ENCODE measurements at regions not wholly inside any gene's neighbourhood (a gene's known extent, or its start where the extent isn't known, plus 50 kb on each side); places are given as distances from the start of the nearest gene placed in this dataset.

- Histone ChIP-seq H3K36me3 (replicated peaks in 1 of 2; ENCODE audit: control insufficient read depth in 2 of 2, insufficient read depth in 2 of 2, low read length in 2 of 2) (no peaks in the 10 kb centered on the region), H3K27me3 (ENCODE audit: control insufficient read depth in 3 of 3, insufficient read depth in 3 of 3, low read depth in 1 of 3, low read length in 3 of 3) (no peaks in the 10 kb centered on the region), H4K8ac (ENCODE audit: low read depth, low read length) (no peak overlapping the region), H3K4ac (ENCODE audit: low read length) (no peak overlapping the region), H3K23ac (ENCODE audit: low read depth, low read length, poor library complexity) (no peak overlapping the region), H3K4me1 (ENCODE audit: control insufficient read depth in 2 of 2, insufficient read depth in 1 of 2, low read depth in 1 of 2, low read length in 2 of 2) (no peaks in the 10 kb centered on the region), H2BK120ac (ENCODE audit: low read depth, low read length) (no peak overlapping the region), H3K4me3 (ENCODE audit: low read length in 2 of 2) (no peak overlapping the region), H3K9ac (ENCODE audit: low read depth, low read length, poor library complexity) (no peak overlapping the region), H3K9me3 (replicated peaks in 1 of 2; ENCODE audit: control insufficient read depth in 2 of 2, insufficient read depth in 1 of 2, low read depth in 1 of 2, low read length in 2 of 2) (no peaks in the 10 kb centered on the region), H3K14ac (ENCODE audit: low read length) (no peak overlapping the region), H2AK5ac (ENCODE audit: low read depth, low read length) (no peak overlapping the region), H3K18ac (ENCODE audit: low read length) (no peak overlapping the region), H4K91ac (ENCODE audit: low read depth, low read length, poor library complexity) (no peak overlapping the region), H3K27ac (replicated peaks; ENCODE audit: low read length) (no peak overlapping the region), H2BK12ac (ENCODE audit: low read length) (no peak overlapping the region), H2BK5ac (ENCODE audit: low read length) (no peak overlapping the region), H2AFZ (ENCODE audit: low read length) (no peak overlapping the region), H3K79me1 (ENCODE audit: low read depth, low read length) (no peaks in the 10 kb centered on the region), H2BK15ac (ENCODE audit: low read length) (no peak overlapping the region), H3K4me2 (ENCODE audit: insufficient read depth, low read length, poor library complexity, severe bottlenecking) (no peak overlapping the region)
- WGBS, 2 donors (ENCODE audit: extremely low coverage in 2 of 2, insufficient read length in 2 of 2, insufficient replicate concordance in 1 of 2): no CpG with 5 or more reads among the region's 2 CpGs
- no peak for DNase-seq (ENCODE audit: low spot score)
These were observed 1283.5 kb upstream of the TENM4 start for GRCh38 chr11:80724366-80724765.

GRCh38 chr11:80722629-80723028 lies 1281.8 kb upstream of the TENM4 start:
- no peaks in the 10 kb centered on the region for H3K9me3 ChIP-seq (replicated peaks in 1 of 2; ENCODE audit: control insufficient read depth in 2 of 2, insufficient read depth in 1 of 2, low read depth in 1 of 2, low read length in 2 of 2)
- H3K27me3 ChIP-seq (ENCODE audit: control insufficient read depth in 3 of 3, insufficient read depth in 3 of 3, low read depth in 1 of 3, low read length in 3 of 3): no peaks in the 10 kb centered on the region

GRCh38 chr11:80720295-80720694 lies 1279.5 kb upstream of the TENM4 start:
- Histone ChIP-seq H3K27me3 (ENCODE audit: control insufficient read depth in 3 of 3, insufficient read depth in 3 of 3, low read depth in 1 of 3, low read length in 3 of 3) (no peaks in the 10 kb centered on the region), H3K36me3 (replicated peaks in 1 of 2; ENCODE audit: control insufficient read depth in 2 of 2, insufficient read depth in 2 of 2, low read length in 2 of 2) (no peaks in the 10 kb centered on the region), H2AK5ac (ENCODE audit: low read depth, low read length) (no peak overlapping the region), H3K9ac (ENCODE audit: low read depth, low read length, poor library complexity) (no peak overlapping the region), H2AFZ (ENCODE audit: low read length) (no peak overlapping the region), H3K4ac (ENCODE audit: low read length) (no peak overlapping the region), H3K4me3 (ENCODE audit: low read length in 2 of 2) (no peak overlapping the region), H4K91ac (ENCODE audit: low read depth, low read length, poor library complexity) (no peak overlapping the region), H2BK5ac (ENCODE audit: low read length) (no peak overlapping the region), H3K23ac (ENCODE audit: low read depth, low read length, poor library complexity) (no peak overlapping the region), H3K9me3 (replicated peaks in 1 of 2; ENCODE audit: control insufficient read depth in 2 of 2, insufficient read depth in 1 of 2, low read depth in 1 of 2, low read length in 2 of 2) (no peaks in the 10 kb centered on the region), H3K79me1 (ENCODE audit: low read depth, low read length) (no peaks in the 10 kb centered on the region), H3K14ac (ENCODE audit: low read length) (no peak overlapping the region), H3K18ac (ENCODE audit: low read length) (no peak overlapping the region), H2BK120ac (ENCODE audit: low read depth, low read length) (no peak overlapping the region), H2BK12ac (ENCODE audit: low read length) (no peak overlapping the region), H2BK15ac (ENCODE audit: low read length) (no peak overlapping the region), H3K4me2 (ENCODE audit: insufficient read depth, low read length, poor library complexity, severe bottlenecking) (no peak overlapping the region), H3K27ac (replicated peaks; ENCODE audit: low read length) (no peak overlapping the region), H4K8ac (ENCODE audit: low read depth, low read length) (no peak overlapping the region), H3K4me1 (ENCODE audit: control insufficient read depth in 2 of 2, insufficient read depth in 1 of 2, low read depth in 1 of 2, low read length in 2 of 2) (no peaks in the 10 kb centered on the region)
- no peak for DNase-seq (ENCODE audit: low spot score)
- WGBS, 2 donors (ENCODE audit: extremely low coverage in 2 of 2, insufficient read length in 2 of 2, insufficient replicate concordance in 1 of 2): no CpG with 5 or more reads among the region's 4 CpGs

More at GRCh38 chr11:80722629-80723028, 1281.8 kb upstream of the TENM4 start:
- no peak overlapping the region for H2AK5ac ChIP-seq (ENCODE audit: low read depth, low read length)
- H2BK15ac ChIP-seq (ENCODE audit: low read length): no peak overlapping the region
- H3K79me1 ChIP-seq (ENCODE audit: low read depth, low read length): no peaks in the 10 kb centered on the region
- H3K18ac ChIP-seq (ENCODE audit: low read length): no peak overlapping the region
- H3K36me3 ChIP-seq (replicated peaks in 1 of 2; ENCODE audit: control insufficient read depth in 2 of 2, insufficient read depth in 2 of 2, low read length in 2 of 2): no peaks in the 10 kb centered on the region
- H3K4me3 ChIP-seq (ENCODE audit: low read length in 2 of 2): no peak overlapping the region
- no peak overlapping the region for H3K14ac ChIP-seq (ENCODE audit: low read length)
- WGBS, 2 donors (ENCODE audit: extremely low coverage in 2 of 2, insufficient read length in 2 of 2, insufficient replicate concordance in 1 of 2): no CpG with 5 or more reads among the region's 1 CpG
- H3K4ac ChIP-seq (ENCODE audit: low read length): no peak overlapping the region
- no peak for DNase-seq (ENCODE audit: low spot score)
- no peak overlapping the region for H4K8ac ChIP-seq (ENCODE audit: low read depth, low read length)
- no peak overlapping the region for H3K27ac ChIP-seq (replicated peaks; ENCODE audit: low read length)
- no peaks in the 10 kb centered on the region for H3K4me1 ChIP-seq (ENCODE audit: control insufficient read depth in 2 of 2, insufficient read depth in 1 of 2, low read depth in 1 of 2, low read length in 2 of 2)
- H3K9ac ChIP-seq (ENCODE audit: low read depth, low read length, poor library complexity): no peak overlapping the region
- H3K4me2 ChIP-seq (ENCODE audit: insufficient read depth, low read length, poor library complexity, severe bottlenecking): no peak overlapping the region
- no peak overlapping the region for H2BK12ac ChIP-seq (ENCODE audit: low read length)
- no peak overlapping the region for H4K91ac ChIP-seq (ENCODE audit: low read depth, low read length, poor library complexity)
- no peak overlapping the region for H3K23ac ChIP-seq (ENCODE audit: low read depth, low read length, poor library complexity)
- H2BK5ac ChIP-seq (ENCODE audit: low read length): no peak overlapping the region
- no peak overlapping the region for H2BK120ac ChIP-seq (ENCODE audit: low read depth, low read length)
- peak overlapping the region; percentile 19 for H2AFZ ChIP-seq (ENCODE audit: low read length)

- Histone ChIP-seq H3K9me3 (replicated peaks in 1 of 2; ENCODE audit: control insufficient read depth in 2 of 2, insufficient read depth in 1 of 2, low read depth in 1 of 2, low read length in 2 of 2) (peaks cover 0 to 1% of the 10 kb centered on the region in 2 donors), H4K8ac (ENCODE audit: low read depth, low read length) (no peak overlapping the region), H3K4ac (ENCODE audit: low read length) (no peak overlapping the region), H3K14ac (ENCODE audit: low read length) (no peak overlapping the region), H2BK12ac (ENCODE audit: low read length) (no peak overlapping the region), H3K27me3 (ENCODE audit: control insufficient read depth in 3 of 3, insufficient read depth in 3 of 3, low read depth in 1 of 3, low read length in 3 of 3) (no peaks in the 10 kb centered on the region), H2AK5ac (ENCODE audit: low read depth, low read length) (no peak overlapping the region), H3K23ac (ENCODE audit: low read depth, low read length, poor library complexity) (no peak overlapping the region), H3K27ac (replicated peaks; ENCODE audit: low read length) (no peak overlapping the region), H2BK120ac (ENCODE audit: low read depth, low read length) (no peak overlapping the region), H2BK15ac (ENCODE audit: low read length) (no peak overlapping the region), H3K36me3 (replicated peaks in 1 of 2; ENCODE audit: control insufficient read depth in 2 of 2, insufficient read depth in 2 of 2, low read length in 2 of 2) (no peaks in the 10 kb centered on the region), H3K4me1 (ENCODE audit: control insufficient read depth in 2 of 2, insufficient read depth in 1 of 2, low read depth in 1 of 2, low read length in 2 of 2) (no peaks in the 10 kb centered on the region), H2AFZ (ENCODE audit: low read length) (no peak overlapping the region), H3K4me3 (ENCODE audit: low read length in 2 of 2) (no peak overlapping the region), H3K18ac (ENCODE audit: low read length) (no peak overlapping the region), H2BK5ac (ENCODE audit: low read length) (no peak overlapping the region), H4K91ac (ENCODE audit: low read depth, low read length, poor library complexity) (no peak overlapping the region), H3K79me1 (ENCODE audit: low read depth, low read length) (no peaks in the 10 kb centered on the region), H3K9ac (ENCODE audit: low read depth, low read length, poor library complexity) (no peak overlapping the region), H3K4me2 (ENCODE audit: insufficient read depth, low read length, poor library complexity, severe bottlenecking) (no peak overlapping the region)
- no peak for DNase-seq (ENCODE audit: low spot score)
These were observed 1278.4 kb upstream of the TENM4 start for GRCh38 chr11:80719292-80719646.
